DMS153 treated with DMSO at 0.1 percent for 48 hours (cell line): ENCODE measurements at regions not wholly inside any gene's neighbourhood (a gene's known extent, or its start where the extent isn't known, plus 50 kb on each side); places are given as distances from the start of the nearest gene placed in this dataset.

Source experiments
- DNase-seq: peaks from one replicate; lab custom pipeline; 2025; ENCODE audit not compliant: unreplicated experiment; lab: John Stamatoyannopoulos, UW

GRCh38 chr18:42261731-42262130 is 306.7 kb downstream of the PIK3C3 start:
- no peak for DNase-seq

- DNase-seq = no peak
Measured at GRCh38 chr18:42264497-42264896, 309.5 kb downstream of the PIK3C3 start.

- no peak for DNase-seq
Measured at GRCh38 chr18:42268186-42268725, 313.2 kb downstream of the PIK3C3 start.

GRCh38 chr18:42268798-42269197 is 313.8 kb downstream of the PIK3C3 start:
- DNase-seq = no peak

GRCh38 chr18:42271647-42272414 is 316.8 kb downstream of the PIK3C3 start:
- no peak for DNase-seq

- no peak for DNase-seq
Measured at GRCh38 chr18:42274488-42275137, 319.6 kb downstream of the PIK3C3 start.

GRCh38 chr18:42275138-42275535 is 320.1 kb downstream of the PIK3C3 start:
- no peak for DNase-seq

GRCh38 chr18:42275949-42276730 is 321.1 kb downstream of the PIK3C3 start:
- DNase-seq = no peak

- no peak for DNase-seq
Measured at GRCh38 chr18:42281124-42281523, 326.1 kb downstream of the PIK3C3 start.

GRCh38 chr18:42281851-42282250 is 326.8 kb downstream of the PIK3C3 start:
- DNase-seq = no peak

- no peak for DNase-seq
Measured at GRCh38 chr18:42287047-42287446, 332.0 kb downstream of the PIK3C3 start.

- DNase-seq = no peak
Measured at GRCh38 chr18:42288129-42288528, 333.1 kb downstream of the PIK3C3 start.

GRCh38 chr18:42289526-42289925 is 334.5 kb downstream of the PIK3C3 start:
- DNase-seq = no peak

GRCh38 chr18:42290318-42291307 is 335.6 kb downstream of the PIK3C3 start:
- DNase-seq = no peak

- DNase-seq = no peak
Measured at GRCh38 chr18:42292654-42293053, 337.6 kb downstream of the PIK3C3 start.

- DNase-seq = no peak
Measured at GRCh38 chr18:42296192-42296591, 341.2 kb downstream of the PIK3C3 start.

- no peak for DNase-seq
Measured at GRCh38 chr18:42296723-42297122, 341.7 kb downstream of the PIK3C3 start.

- DNase-seq = peak; percentile 91
Measured at GRCh38 chr18:42298759-42299675, 344.0 kb downstream of the PIK3C3 start.

GRCh38 chr18:42305869-42306593 is 351.0 kb downstream of the PIK3C3 start:
- DNase-seq = no peak
